CD4-positive, alpha-beta T cell (primary cell): ENCODE measurements at regions not wholly inside any gene's neighbourhood (a gene's known extent, or its start where the extent isn't known, plus 50 kb on each side); places are given as distances from the start of the nearest gene placed in this dataset.
A peak's percentile ranks its signal among the peaks of the same experiment; 100 is the strongest.

ENCODE experiments used
- ATAC-seq: fragments of 200-7000 bp; cut with Tn5 transposase; one replicate; pipeline ENCODE4 v1.10.0; 2022; ENCODE audit warnings: mild to moderate bottlenecking; ENCODE audit not compliant: poor library complexity
- CTCF ChIA-PET: fragments of 350-600 bp; sonication (Branson Sonifier 250); formaldehyde crosslinking; loops from one replicate; lab custom pipeline; 2021; ENCODE audit warnings: antibody characterized with exemption, inconsistent platforms; lab: Charles Lee
- POLR2A ChIA-PET: fragments of 350-600 bp; sonication (Branson Sonifier 250); formaldehyde crosslinking; loops from one replicate; lab custom pipeline; 2021; ENCODE audit warnings: antibody characterized with exemption, inconsistent platforms; lab: Charles Lee
- DNase-seq, 14 experiments: peaks; one replicate each; pipeline ENCODE4 v3.0.0-alpha.2; 2013 to 2020; ENCODE audit warnings: mixed read lengths in 2 of 14
- H3K27ac ChIP-seq, 2 donors: one replicate each; pipeline versions ENCODE4 v1.5.1 to v1.7.0; 2013; ENCODE audit warnings: low read length in 2 of 2, low read depth in 1 of 2, mild to moderate bottlenecking in 1 of 2
- H3K27me3 ChIP-seq, 2 experiments: 1 replicate in 1 of 2; 2 replicates in 1 of 2; pipeline versions ENCODE4 v1.6.1 to v1.7.0; 2013; ENCODE audit warnings: low read length in 2 of 2, control low read depth in 1 of 2, mild to moderate bottlenecking in 1 of 2, moderate library complexity in 1 of 2; ENCODE audit not compliant: insufficient read depth in 2 of 2, control insufficient read depth in 1 of 2
- H3K36me3 ChIP-seq: one replicate; pipeline ENCODE4 v1.6.1; 2013; ENCODE audit warnings: low read length, control low read depth; ENCODE audit not compliant: insufficient read depth
- H3K4me1 ChIP-seq: one replicate; pipeline ENCODE4 v1.6.1; 2013; ENCODE audit warnings: low read length, control low read depth; ENCODE audit not compliant: insufficient read depth
- H3K4me3 ChIP-seq: one replicate; pipeline ENCODE4 v1.5.1; 2013; ENCODE audit warnings: mild to moderate bottlenecking, low read length, moderate library complexity
- H3K9me3 ChIP-seq, 2 experiments: 1 replicate in 1 of 2; 2 replicates in 1 of 2; pipeline versions ENCODE4 v1.6.1 to v1.7.0; 2013; ENCODE audit warnings: low read length in 2 of 2, mild to moderate bottlenecking in 2 of 2, control low read depth in 1 of 2, moderate library complexity in 1 of 2; ENCODE audit not compliant: control insufficient read depth in 1 of 2, insufficient read depth in 1 of 2
- H3K27ac Mint-ChIP-seq: one replicate; pipeline ENCODE4 v1.8.0; 2020; ENCODE audit warnings: mixed read lengths
- H3K27me3 Mint-ChIP-seq: one replicate; pipeline ENCODE4 v1.8.0; 2021; ENCODE audit warnings: mixed read lengths
- H3K36me3 Mint-ChIP-seq: one replicate; pipeline ENCODE4 v1.8.0; 2021; ENCODE audit warnings: low read depth, mixed read lengths
- H3K4me1 Mint-ChIP-seq: one replicate; pipeline ENCODE4 v1.8.0; 2021; ENCODE audit warnings: low read depth, mixed read lengths
- H3K4me3 Mint-ChIP-seq: one replicate; pipeline ENCODE4 v1.8.0; 2020; ENCODE audit warnings: mild to moderate bottlenecking, mixed read lengths
- H3K9me3 Mint-ChIP-seq: one replicate; pipeline ENCODE4 v1.8.0; 2020; ENCODE audit warnings: mixed read lengths
- intact Hi-C, 2 experiments: fragments of 100-400 bp; cut with DNase I in 1 of 2; cut with micrococcal nuclease in 1 of 2; formaldehyde crosslinking; loops; one replicate each; pipeline versions ENCODE4 v1.15.1 to v1.9.0; 2023 to 2025; cut with DNase I, micrococcal nuclease
- TF ChIP-seq, protein P1 (sequence below): fragments of 200-600 bp; IDR thresholded peaks from one replicate; pipeline ENCODE4 v1.8.0; 2022; ENCODE audit warnings: antibody characterized with exemption, mild to moderate bottlenecking

DNA sequence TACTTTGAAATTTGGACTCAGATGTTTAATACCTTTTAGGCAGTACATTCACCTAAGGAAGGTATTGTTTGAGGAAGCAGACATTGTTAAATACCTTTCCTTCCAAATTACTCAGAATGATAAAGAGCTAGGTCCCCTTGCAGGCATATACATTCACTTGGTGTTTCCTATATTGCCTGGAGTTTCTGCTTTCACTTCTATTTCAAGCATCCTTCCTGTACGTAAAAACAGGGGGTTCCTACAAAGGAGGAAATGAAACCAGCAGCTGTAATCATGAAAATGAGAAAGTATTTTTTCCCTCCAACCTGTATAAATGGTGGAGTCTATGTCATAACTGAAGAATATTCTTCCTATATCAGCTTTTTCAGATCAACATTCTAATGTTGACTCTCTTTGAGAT, 90.4 kb upstream of the RASGEF1B start:
- peaks cover 3% of the 10 kb centered on the region for H3K4me1 ChIP-seq
- ATAC-seq (peak; percentile 76), DNase-seq (peak in 3 of 14 experiments; percentile 65 to 72 (median 70))
- Mint-ChIP-seq H3K9me3 (no peaks in the 10 kb centered on the region), H3K36me3 (no peaks in the 10 kb centered on the region), H3K27me3 (no peaks in the 10 kb centered on the region), H3K4me1 (peaks cover 12% of the 10 kb centered on the region), H3K4me3 (peak overlapping the region; percentile 16), H3K27ac (peak overlapping the region; percentile 78)
- POLR2A ChIA-PET: interaction anchor here (0.8 to 1.7 kb wide), 2 partner anchors 70 to 91 kb away, joined by 6 to 10 read pairs; partner anchors contain the start of gene RASGEF1B
- peak overlapping the region in 1 of 2 donors; percentile 23 for H3K27ac ChIP-seq
- no peaks in the 10 kb centered on the region for H3K9me3 ChIP-seq
- TF ChIP-seq, protein P1, sequence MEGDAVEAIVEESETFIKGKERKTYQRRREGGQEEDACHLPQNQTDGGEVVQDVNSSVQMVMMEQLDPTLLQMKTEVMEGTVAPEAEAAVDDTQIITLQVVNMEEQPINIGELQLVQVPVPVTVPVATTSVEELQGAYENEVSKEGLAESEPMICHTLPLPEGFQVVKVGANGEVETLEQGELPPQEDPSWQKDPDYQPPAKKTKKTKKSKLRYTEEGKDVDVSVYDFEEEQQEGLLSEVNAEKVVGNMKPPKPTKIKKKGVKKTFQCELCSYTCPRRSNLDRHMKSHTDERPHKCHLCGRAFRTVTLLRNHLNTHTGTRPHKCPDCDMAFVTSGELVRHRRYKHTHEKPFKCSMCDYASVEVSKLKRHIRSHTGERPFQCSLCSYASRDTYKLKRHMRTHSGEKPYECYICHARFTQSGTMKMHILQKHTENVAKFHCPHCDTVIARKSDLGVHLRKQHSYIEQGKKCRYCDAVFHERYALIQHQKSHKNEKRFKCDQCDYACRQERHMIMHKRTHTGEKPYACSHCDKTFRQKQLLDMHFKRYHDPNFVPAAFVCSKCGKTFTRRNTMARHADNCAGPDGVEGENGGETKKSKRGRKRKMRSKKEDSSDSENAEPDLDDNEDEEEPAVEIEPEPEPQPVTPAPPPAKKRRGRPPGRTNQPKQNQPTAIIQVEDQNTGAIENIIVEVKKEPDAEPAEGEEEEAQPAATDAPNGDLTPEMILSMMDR: no peak
- no peaks in the 10 kb centered on the region for H3K36me3 ChIP-seq
- intact Hi-C loops: no loop called here
- H3K27me3 ChIP-seq: no peaks in the 10 kb centered on the region
- no peak overlapping the region for H3K4me3 ChIP-seq
- CTCF ChIA-PET: interaction anchor here (0.8 kb wide), 1 partner anchor 90 kb away, joined by 3 read pairs; the partner anchor contains the start of gene RASGEF1B

DNA sequence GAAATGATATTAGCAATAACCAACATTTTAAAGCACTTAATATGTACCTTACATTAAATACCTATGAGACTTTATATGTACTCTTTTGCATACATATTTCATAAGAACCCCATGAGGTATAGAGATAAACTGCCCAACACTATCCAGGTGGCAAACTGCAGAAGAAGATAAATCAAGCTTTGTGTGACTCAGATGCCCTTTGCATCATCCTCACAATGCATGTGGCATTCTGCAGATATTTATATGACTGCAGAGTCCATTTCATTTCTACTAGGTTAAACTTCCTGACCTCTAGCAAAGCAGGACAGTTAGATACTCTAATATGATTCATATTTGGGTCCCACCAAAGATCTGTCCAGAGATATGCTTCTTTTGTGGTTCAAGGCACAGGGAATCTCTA, 85.6 kb upstream of the RASGEF1B start:
- Histone ChIP-seq H3K36me3 (no peaks in the 10 kb centered on the region), H3K4me1 (peaks cover 3% of the 10 kb centered on the region), H3K4me3 (no peak overlapping the region), H3K9me3 (no peaks in the 10 kb centered on the region), H3K27me3 (no peaks in the 10 kb centered on the region), H3K27ac (no peak overlapping the region)
- ChIA-PET CTCF (interaction anchor here (1.0 kb wide), 1 partner anchor 11 kb away, joined by 3 read pairs; no protein-coding TSS in a partner anchor), POLR2A (interaction anchor here (0.7 kb wide), 1 partner anchor 8 kb away, joined by 3 read pairs; no protein-coding TSS in a partner anchor)
- DNase-seq (no peak), ATAC-seq (no peak)
- H3K4me3 Mint-ChIP-seq: no peak overlapping the region
- H3K9me3 Mint-ChIP-seq: peaks cover 2% of the 10 kb centered on the region
- intact Hi-C loops: loop anchor here in 1 of 2 experiments (5.0 kb wide), 1 partner anchor 45 kb away; no protein-coding TSS in a partner anchor
- no peaks in the 10 kb centered on the region for H3K36me3 Mint-ChIP-seq
- no peak overlapping the region for H3K27ac Mint-ChIP-seq
- H3K4me1 Mint-ChIP-seq: peaks cover 16% of the 10 kb centered on the region
- no peaks in the 10 kb centered on the region for H3K27me3 Mint-ChIP-seq
- TF ChIP-seq, protein P1: no peak

DNA sequence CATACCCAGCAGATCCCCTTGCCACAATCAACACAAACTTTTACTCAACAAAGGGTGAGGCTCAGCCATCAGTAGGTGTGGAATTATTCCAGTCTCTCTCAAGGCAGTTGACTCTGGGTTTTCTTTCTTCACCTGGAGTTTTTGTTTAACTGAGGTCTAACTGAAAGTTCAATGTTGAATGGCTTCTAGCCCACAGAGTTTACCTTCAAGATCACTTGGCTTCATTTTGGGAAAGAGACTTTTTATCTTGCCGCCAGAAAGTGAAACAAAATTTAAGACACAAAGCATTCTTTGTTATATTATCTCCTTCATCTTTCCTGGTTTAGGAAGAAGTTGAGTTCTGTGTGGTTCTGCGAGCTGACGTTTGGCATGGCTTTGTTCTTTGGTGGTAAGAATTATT, 83.8 kb upstream of the RASGEF1B start:
- Histone ChIP-seq H3K4me3 (no peak overlapping the region), H3K9me3 (no peaks in the 10 kb centered on the region), H3K27me3 (no peaks in the 10 kb centered on the region), H3K27ac (no peak overlapping the region), H3K36me3 (no peaks in the 10 kb centered on the region), H3K4me1 (no peaks in the 10 kb centered on the region)
- ChIA-PET POLR2A (no interaction called here), CTCF (interaction anchor here (0.9 kb wide), 1 partner anchor 99 kb away, joined by 3 read pairs; no protein-coding TSS in a partner anchor)
- Mint-ChIP-seq H3K27me3 (no peaks in the 10 kb centered on the region), H3K9me3 (peaks cover 2% of the 10 kb centered on the region), H3K36me3 (no peaks in the 10 kb centered on the region), H3K27ac (no peak overlapping the region), H3K4me1 (peaks cover 6% of the 10 kb centered on the region), H3K4me3 (no peak overlapping the region)
- intact Hi-C loops: loop anchor here in 1 of 2 experiments (5.0 kb wide), 1 partner anchor 47 kb away; no protein-coding TSS in a partner anchor
- TF ChIP-seq, protein P1: no peak
- no peak for ATAC-seq
- no peak for DNase-seq
